ENCODE measurements at regions not wholly inside any gene's neighbourhood (a gene's known extent, or its start where the extent isn't known, plus 50 kb on each side); places are given as distances from the start of the nearest gene placed in this dataset.

DNA sequence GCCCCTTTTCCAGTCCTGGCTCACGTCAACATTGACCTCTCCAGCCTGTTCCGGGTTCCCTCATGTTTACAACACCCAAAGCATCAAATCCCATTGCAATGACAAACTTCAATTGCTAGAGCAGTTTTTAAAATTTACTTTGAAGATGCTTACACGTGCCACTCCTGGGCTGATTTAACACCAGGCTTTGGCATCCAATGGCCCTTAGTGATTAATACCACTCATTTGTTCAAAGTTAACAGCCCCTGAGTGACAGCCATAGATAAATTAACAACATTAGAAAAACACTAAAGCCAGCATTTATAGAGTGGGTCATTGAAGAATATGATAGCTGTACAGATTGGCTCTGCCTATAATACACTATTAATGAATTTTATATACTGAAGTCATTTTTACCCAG, 135.1 kb downstream of the PMP22 start:
- no peak for TF ChIP-seq POLR2A (IDR thresholded peaks at IDR 0.05)
- TF ChIP-seq, protein P1, sequence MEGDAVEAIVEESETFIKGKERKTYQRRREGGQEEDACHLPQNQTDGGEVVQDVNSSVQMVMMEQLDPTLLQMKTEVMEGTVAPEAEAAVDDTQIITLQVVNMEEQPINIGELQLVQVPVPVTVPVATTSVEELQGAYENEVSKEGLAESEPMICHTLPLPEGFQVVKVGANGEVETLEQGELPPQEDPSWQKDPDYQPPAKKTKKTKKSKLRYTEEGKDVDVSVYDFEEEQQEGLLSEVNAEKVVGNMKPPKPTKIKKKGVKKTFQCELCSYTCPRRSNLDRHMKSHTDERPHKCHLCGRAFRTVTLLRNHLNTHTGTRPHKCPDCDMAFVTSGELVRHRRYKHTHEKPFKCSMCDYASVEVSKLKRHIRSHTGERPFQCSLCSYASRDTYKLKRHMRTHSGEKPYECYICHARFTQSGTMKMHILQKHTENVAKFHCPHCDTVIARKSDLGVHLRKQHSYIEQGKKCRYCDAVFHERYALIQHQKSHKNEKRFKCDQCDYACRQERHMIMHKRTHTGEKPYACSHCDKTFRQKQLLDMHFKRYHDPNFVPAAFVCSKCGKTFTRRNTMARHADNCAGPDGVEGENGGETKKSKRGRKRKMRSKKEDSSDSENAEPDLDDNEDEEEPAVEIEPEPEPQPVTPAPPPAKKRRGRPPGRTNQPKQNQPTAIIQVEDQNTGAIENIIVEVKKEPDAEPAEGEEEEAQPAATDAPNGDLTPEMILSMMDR (IDR thresholded peaks at IDR 0.05 in 4 of 5, conservative IDR thresholded peaks at IDR 0.05 in 1 of 5), result no peak
- in situ Hi-C loops (cut with MboI; ENCODE audit: low sequenced_read_pairs in 4 of 4), result no loop called here
- ATAC-seq (no peak), DNase-seq (no peak)
- H3K27me3 ChIP-seq, result no peaks in the 10 kb centered on the region
- no peak overlapping the region for H3K4me3 ChIP-seq
- H3K27ac ChIP-seq, result no peak overlapping the region
- H3K4me1 ChIP-seq, result no peaks in the 10 kb centered on the region
- H3K36me3 ChIP-seq, result no peaks in the 10 kb centered on the region
- no peaks in the 10 kb centered on the region for H3K9me3 ChIP-seq
- intact Hi-C loops (cut with DNase I; ENCODE audit: low total_unique reads), result no loop called here

DNA sequence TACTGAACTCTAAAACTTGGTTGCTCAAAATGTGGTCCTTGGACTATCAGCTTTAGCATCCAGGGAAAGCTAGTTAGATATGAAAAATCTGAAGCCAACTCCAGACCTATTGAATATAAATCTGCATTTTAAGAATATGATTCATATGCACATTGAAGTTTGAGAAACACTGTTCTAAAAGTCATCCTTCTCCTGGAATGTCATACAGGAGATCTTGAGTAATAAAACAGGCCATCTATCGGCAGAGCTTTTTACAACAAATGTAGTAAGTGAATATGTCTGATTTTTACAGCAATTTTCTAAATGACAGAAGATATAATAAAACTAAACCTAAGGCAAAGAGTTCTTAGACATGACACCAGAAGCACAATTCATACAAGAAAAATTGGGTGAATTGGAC, 140.4 kb downstream of the PMP22 start:
- no peaks in the 10 kb centered on the region for H3K4me1 ChIP-seq
- in situ Hi-C loops (cut with MboI; ENCODE audit: low sequenced_read_pairs in 4 of 4), result no loop called here
- no peak overlapping the region for H3K27ac ChIP-seq
- no peaks in the 10 kb centered on the region for H3K27me3 ChIP-seq
- no peak for DNase-seq
- intact Hi-C loops (cut with DNase I; ENCODE audit: low total_unique reads), result no loop called here
- no peak overlapping the region for H3K4me3 ChIP-seq
- no peaks in the 10 kb centered on the region for H3K9me3 ChIP-seq
- no peaks in the 10 kb centered on the region for H3K36me3 ChIP-seq
- TF ChIP-seq, protein P1 (IDR thresholded peaks at IDR 0.05 in 4 of 5, conservative IDR thresholded peaks at IDR 0.05 in 1 of 5), result no peak
- no peak for TF ChIP-seq POLR2A (IDR thresholded peaks at IDR 0.05)
- ATAC-seq, result no peak

DNA sequence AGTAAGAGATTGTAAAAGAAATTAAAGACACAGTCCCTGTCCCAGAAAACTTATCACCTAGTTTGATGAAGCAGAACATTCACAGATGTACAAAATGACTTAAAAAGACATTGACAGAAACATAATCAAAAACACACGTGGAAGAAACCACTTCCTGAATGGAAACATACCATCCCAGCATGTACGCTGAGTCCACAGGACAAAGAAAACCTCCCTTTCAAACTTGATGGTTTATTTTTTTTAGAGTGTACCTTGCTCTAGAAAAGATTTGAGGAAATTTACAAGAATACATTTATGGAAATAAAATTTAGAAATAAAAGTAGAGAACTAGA, 140.9 kb downstream of the PMP22 start:
- Histone ChIP-seq H3K27ac (no peak overlapping the region), H3K36me3 (no peaks in the 10 kb centered on the region), H3K4me1 (no peaks in the 10 kb centered on the region), H3K4me3 (no peak overlapping the region), H3K27me3 (no peaks in the 10 kb centered on the region), H3K9me3 (no peaks in the 10 kb centered on the region)
- ATAC-seq (no peak), DNase-seq (no peak)
- in situ Hi-C loops (cut with MboI; ENCODE audit: low sequenced_read_pairs in 4 of 4) (no loop called here), intact Hi-C loops (cut with DNase I; ENCODE audit: low total_unique reads) (no loop called here)
- TF ChIP-seq, protein P1 (IDR thresholded peaks at IDR 0.05 in 4 of 5, conservative IDR thresholded peaks at IDR 0.05 in 1 of 5), result no peak
- no peak for TF ChIP-seq POLR2A (IDR thresholded peaks at IDR 0.05)

DNA sequence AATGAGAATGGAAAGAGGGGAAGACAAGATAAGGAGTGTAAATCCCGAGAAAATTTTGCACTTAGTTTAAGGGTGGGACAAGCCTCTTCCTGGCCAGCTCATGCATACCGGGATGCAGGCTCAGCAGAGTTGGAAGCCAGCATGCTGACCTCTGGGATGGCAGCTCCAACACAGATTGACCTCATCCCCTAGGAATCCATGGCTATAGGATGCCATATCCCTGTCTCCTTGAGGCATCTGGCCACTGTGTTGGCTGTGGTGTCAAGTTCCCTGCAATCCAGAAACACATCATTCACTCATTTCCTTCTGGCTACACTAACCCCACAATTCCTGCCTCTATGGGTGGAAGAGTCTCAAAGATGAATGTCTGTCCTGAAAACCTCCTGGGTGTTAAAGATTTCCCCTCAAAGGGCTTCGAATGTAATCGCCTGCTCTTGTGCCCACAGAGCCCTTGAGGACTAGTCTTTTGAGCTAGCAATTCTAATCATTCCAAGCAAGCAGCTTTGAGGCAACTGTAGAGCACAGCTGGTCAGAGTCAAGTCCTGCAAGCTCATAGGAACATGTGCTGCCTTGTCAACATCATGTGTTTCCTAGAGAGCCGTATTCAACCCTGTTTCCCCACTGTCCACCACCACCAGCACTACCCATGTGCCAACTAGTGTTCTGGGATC, 141.4 kb downstream of the PMP22 start:
- no peak overlapping the region for H3K4me3 ChIP-seq
- no peak for DNase-seq
- intact Hi-C loops (cut with DNase I; ENCODE audit: low total_unique reads), result no loop called here
- no peak for TF ChIP-seq POLR2A (IDR thresholded peaks at IDR 0.05)
- TF ChIP-seq, protein P1 (IDR thresholded peaks at IDR 0.05 in 4 of 5, conservative IDR thresholded peaks at IDR 0.05 in 1 of 5), result no peak
- H3K27ac ChIP-seq, result no peak overlapping the region
- H3K27me3 ChIP-seq, result no peaks in the 10 kb centered on the region
- H3K36me3 ChIP-seq, result no peaks in the 10 kb centered on the region
- in situ Hi-C loops (cut with MboI; ENCODE audit: low sequenced_read_pairs in 4 of 4), result no loop called here
- H3K9me3 ChIP-seq, result no peaks in the 10 kb centered on the region
- H3K4me1 ChIP-seq, result no peaks in the 10 kb centered on the region
- ATAC-seq, result no peak

DNA sequence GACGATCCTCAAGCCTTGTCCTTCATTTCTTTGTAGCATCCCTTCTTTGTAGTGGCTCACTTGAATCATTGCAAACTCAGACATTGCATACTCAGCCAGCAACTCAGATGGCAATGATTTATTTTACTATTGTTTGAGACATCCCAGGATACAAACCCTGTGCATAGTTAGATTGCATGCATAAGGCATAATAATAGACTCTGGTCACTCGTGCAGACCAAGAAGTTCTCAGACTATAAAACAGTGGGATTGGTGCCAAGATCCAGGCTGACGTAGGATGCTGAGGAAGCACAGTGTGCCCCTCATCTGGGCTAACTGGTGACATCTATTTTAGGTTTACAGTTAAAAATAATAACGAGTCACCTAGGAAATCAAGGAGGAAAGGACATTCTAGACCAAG, 142.3 kb downstream of the PMP22 start:
- intact Hi-C loops (cut with DNase I; ENCODE audit: low total_unique reads), result no loop called here
- in situ Hi-C loops (cut with MboI; ENCODE audit: low sequenced_read_pairs in 4 of 4), result no loop called here
- no peaks in the 10 kb centered on the region for H3K36me3 ChIP-seq
- H3K9me3 ChIP-seq, result no peaks in the 10 kb centered on the region
- H3K27me3 ChIP-seq, result no peaks in the 10 kb centered on the region
- TF ChIP-seq, protein P1 (IDR thresholded peaks at IDR 0.05 in 4 of 5, conservative IDR thresholded peaks at IDR 0.05 in 1 of 5), result no peak
- no peak for TF ChIP-seq POLR2A (IDR thresholded peaks at IDR 0.05)
- DNase-seq (no peak), ATAC-seq (no peak)
- H3K4me1 ChIP-seq, result no peaks in the 10 kb centered on the region
- no peak overlapping the region for H3K4me3 ChIP-seq
- H3K27ac ChIP-seq, result no peak overlapping the region

All from gastrocnemius medialis (tissue), 4 donors.